ENCODE measurements at regions not wholly inside any gene's neighbourhood (a gene's known extent, or its start where the extent isn't known, plus 50 kb on each side); places are given as distances from the start of the nearest gene placed in this dataset.
A peak's percentile ranks its signal among the peaks of the same experiment; 100 is the strongest.

GRCh38 chr1:221612047-221612777 is 129.7 kb downstream of the DUSP10 start:
- DNase-seq (ENCODE audit: low spot score): peak; percentile 84

GRCh38 chr1:221620437-221621384 is 121.2 kb downstream of the DUSP10 start:
- DNase-seq (ENCODE audit: low spot score): no peak

- DNase-seq (ENCODE audit: low spot score): no peak
These were observed 120.2 kb downstream of the DUSP10 start for GRCh38 chr1:221621683-221622082.

GRCh38 chr1:221622389-221622788 is 119.5 kb downstream of the DUSP10 start:
- no peak for DNase-seq (ENCODE audit: low spot score)

GRCh38 chr1:221625026-221625425 is 116.9 kb downstream of the DUSP10 start:
- no peak for DNase-seq (ENCODE audit: low spot score)

- no peak for DNase-seq (ENCODE audit: low spot score)
These were observed 115.8 kb downstream of the DUSP10 start for GRCh38 chr1:221626041-221626440.

- DNase-seq (ENCODE audit: low spot score): no peak
These were observed 111.7 kb downstream of the DUSP10 start for GRCh38 chr1:221630236-221630635.

- no peak for DNase-seq (ENCODE audit: low spot score)
These were observed 110.3 kb downstream of the DUSP10 start for GRCh38 chr1:221631556-221631955.

- no peak for DNase-seq (ENCODE audit: low spot score)
These were observed 109.8 kb downstream of the DUSP10 start for GRCh38 chr1:221632072-221632471.

- no peak for DNase-seq (ENCODE audit: low spot score)
These were observed 108.0 kb downstream of the DUSP10 start for GRCh38 chr1:221633841-221634409.

- DNase-seq (ENCODE audit: low spot score): no peak
These were observed 107.3 kb downstream of the DUSP10 start for GRCh38 chr1:221634606-221635005.

GRCh38 chr1:221635305-221635704 is 106.6 kb downstream of the DUSP10 start:
- DNase-seq (ENCODE audit: low spot score): peak; percentile 21

GRCh38 chr1:221636096-221636495 is 105.8 kb downstream of the DUSP10 start:
- no peak for DNase-seq (ENCODE audit: low spot score)

GRCh38 chr1:221636967-221637366 is 104.9 kb downstream of the DUSP10 start:
- DNase-seq (ENCODE audit: low spot score): no peak

- peak; percentile 16 for DNase-seq (ENCODE audit: low spot score)
These were observed 104.2 kb downstream of the DUSP10 start for GRCh38 chr1:221637641-221638041.

GRCh38 chr1:221638595-221638994 is 103.3 kb downstream of the DUSP10 start:
- no peak for DNase-seq (ENCODE audit: low spot score)

GRCh38 chr1:221641811-221642210 is 100.1 kb downstream of the DUSP10 start:
- no peak for DNase-seq (ENCODE audit: low spot score)

GRCh38 chr1:221643404-221644144 is 98.3 kb downstream of the DUSP10 start:
- no peak for DNase-seq (ENCODE audit: low spot score)

- no peak for DNase-seq (ENCODE audit: low spot score)
These were observed 97.8 kb downstream of the DUSP10 start for GRCh38 chr1:221644145-221644448.

GRCh38 chr1:221644663-221645258 is 97.1 kb downstream of the DUSP10 start:
- DNase-seq (ENCODE audit: low spot score): no peak

- DNase-seq (ENCODE audit: low spot score): no peak
These were observed 93.7 kb downstream of the DUSP10 start for GRCh38 chr1:221648201-221648600.
